GM12878 (cell line): ENCODE measurements at regions not wholly inside any gene's neighbourhood (a gene's known extent, or its start where the extent isn't known, plus 50 kb on each side); places are given as distances from the start of the nearest gene placed in this dataset.

Source experiments
- ATAC-seq: fragments of 200-7000 bp; cut with Tn5 transposase; 3 replicates; pipeline ENCODE4 v1.9.1; 2020; ENCODE audit warnings: mild to moderate bottlenecking, moderate library complexity
- BruUV-seq: library from RNA; stranded (reverse); fragments of 400-500 nt; replicated peaks from 2 replicates; lab custom pipeline; 2021; lab: Mats Ljungman, UMichigan
- CTCF ChIA-PET: fragments of 300-600 bp; sonication (Branson Sonifier 250); formaldehyde crosslinking; extraction: SDS; loops from one replicate; lab custom pipeline; 2021; ENCODE audit warnings: inconsistent platforms; lab: Yijun Ruan, JAX
- POLR2A ChIA-PET: fragments of 350-600 bp; formaldehyde crosslinking; extraction: SDS; loops from one replicate; lab custom pipeline; 2021; ENCODE audit warnings: inconsistent platforms; lab: Charles Lee
- RAD21 ChIA-PET: fragments of 300-600 bp; sonication (Branson Sonifier 250); formaldehyde crosslinking; loops from one replicate; lab custom pipeline; 2023; ENCODE audit warnings: antibody characterized with exemption; ENCODE audit not compliant: unreplicated experiment; lab: Charles Lee
- SMC1A ChIA-PET: fragments of 300-600 bp; sonication (Branson Sonifier 250); formaldehyde crosslinking; loops from one replicate; lab custom pipeline; 2023; ENCODE audit not compliant: unreplicated experiment, uncharacterized antibody; lab: Charles Lee
- DNase-seq: peaks from one replicate; pipeline ENCODE4 v3.0.0-alpha.2; 2011; ENCODE audit warnings: low read depth, low spot score
- FAIRE-seq: peaks from 3 replicates; lab custom pipeline; 2011; peaks lifted over from hg19 to GRCh38; lab: Jason Lieb, UNC
- H2AFZ ChIP-seq: 2 replicates; pipeline ENCODE4 v1.6.0; 2011; ENCODE audit warnings: low read depth, low read length, control low read depth; ENCODE audit not compliant: control insufficient read depth
- H3K27ac ChIP-seq: 2 replicates; pipeline ENCODE4 v1.5.1; 2011; ENCODE audit warnings: control low read depth; ENCODE audit not compliant: control insufficient read depth, insufficient read depth
- H3K27me3 ChIP-seq, 2 experiments: replicated peaks in 1 of 2; 2 replicates each; pipeline versions ENCODE4 v1.6.0 to v1.6.1; 2011; ENCODE audit warnings: low read length in 1 of 2; ENCODE audit not compliant: control insufficient read depth in 2 of 2, insufficient read depth in 2 of 2
- H3K36me3 ChIP-seq, 2 experiments: 2 replicates each; pipeline ENCODE4 v1.5.1; 2011; ENCODE audit warnings: low read length in 1 of 2; ENCODE audit not compliant: control insufficient read depth in 2 of 2, insufficient read depth in 2 of 2
- H3K4me1 ChIP-seq: 2 replicates; pipeline ENCODE4 v1.6.1; 2011; ENCODE audit warnings: mild to moderate bottlenecking, low read length, moderate library complexity, mixed read lengths; ENCODE audit not compliant: control insufficient read depth, insufficient read depth
- H3K4me2 ChIP-seq: 2 replicates; pipeline ENCODE4 v1.6.0; 2011; ENCODE audit warnings: control low read depth; ENCODE audit not compliant: control insufficient read depth, insufficient read depth
- H3K4me3 ChIP-seq: fragments of 200-600 bp; sonication (generic); 2 replicates; pipeline ENCODE4 v1.5.1; 2016
- H3K79me2 ChIP-seq: 2 replicates; pipeline ENCODE4 v1.6.0; 2011; ENCODE audit warnings: low read length; ENCODE audit not compliant: control insufficient read depth, insufficient read depth
- H3K9ac ChIP-seq: 2 replicates; pipeline ENCODE4 v1.8.0; 2011; ENCODE audit warnings: low read length, control low read depth, mixed read lengths; ENCODE audit not compliant: control insufficient read depth, insufficient read depth
- H3K9me3 ChIP-seq: replicated peaks from 3 replicates; pipeline ENCODE4 v1.5.1; 2011; ENCODE audit warnings: mild to moderate bottlenecking, low read length; ENCODE audit not compliant: control insufficient read depth, insufficient read depth
- H4K20me1 ChIP-seq: 2 replicates; pipeline ENCODE4 v1.6.0; 2011; ENCODE audit not compliant: control insufficient read depth, insufficient read depth
- CREB1 ChIP-seq: IDR thresholded peaks from 2 replicates; pipeline ENCODE4 v1.6.1; 2012; ENCODE audit warnings: low read depth, mild to moderate bottlenecking, inconsistent platforms
- FOS ChIP-seq: IDR thresholded peaks from 3 replicates; pipeline ENCODE4 v1.6.1; 2011; ENCODE audit warnings: borderline replicate concordance; ENCODE audit not compliant: insufficient read length; ENCODE audit errors: extremely low read depth
- HSF1 ChIP-seq: fragments of 150-350 bp; IDR thresholded peaks from 2 replicates; pipeline ENCODE4 v1.6.1; 2014; ENCODE audit warnings: mild to moderate bottlenecking, low read depth, low read length
- SREBF1 ChIP-seq: IDR thresholded peaks from 2 replicates; pipeline ENCODE4 v1.6.1; 2012; ENCODE audit warnings: mild to moderate bottlenecking, low read length
- WGBS: methylation state at CpG from one replicate; pipeline ENCODE4 v1.1.6; 2016; ENCODE audit warnings: low lambda C conversion rate; ENCODE audit not compliant: insufficient replicate concordance, insufficient coverage; ENCODE audit errors: missing lambda C conversion rate; 5-methylcytosine and 5-hydroxymethylcytosine counted together
- in situ Hi-C: fragments of 300-500 bp; cut with MboI; formaldehyde crosslinking; loops from 9 replicates; pipeline ENCODE4 v1.14.3; 2018; ENCODE audit warnings: mixed read lengths
- intact Hi-C: fragments of 100-400 bp; cut with micrococcal nuclease; formaldehyde crosslinking; loops from one replicate; pipeline ENCODE4 v1.14.2; 2022; ENCODE audit not compliant: unreplicated experiment

DNA sequence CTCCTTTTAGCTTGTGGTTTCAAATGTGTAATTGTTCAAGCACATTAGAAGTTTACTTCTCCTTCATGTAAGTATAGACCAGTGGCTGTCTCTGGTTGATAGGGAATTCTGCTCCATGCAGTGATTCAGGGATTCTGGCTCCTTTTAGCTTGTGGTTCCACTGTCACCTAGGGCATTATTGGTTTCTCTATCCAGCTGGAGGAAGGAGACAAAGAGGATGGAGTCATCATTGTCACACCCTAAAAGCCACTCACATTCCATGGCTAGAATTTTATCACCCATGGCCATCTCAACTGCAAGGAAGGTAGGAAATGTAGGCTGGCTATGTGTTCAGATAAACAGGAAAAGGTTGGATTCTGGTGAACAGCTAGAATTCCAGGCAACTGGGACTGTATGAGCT lies 131.2 kb downstream of the URB2 start (continued):
- no peak for TF ChIP-seq HSF1
- no peak for TF ChIP-seq SREBF1
- TF ChIP-seq FOS, result no peak

DNA sequence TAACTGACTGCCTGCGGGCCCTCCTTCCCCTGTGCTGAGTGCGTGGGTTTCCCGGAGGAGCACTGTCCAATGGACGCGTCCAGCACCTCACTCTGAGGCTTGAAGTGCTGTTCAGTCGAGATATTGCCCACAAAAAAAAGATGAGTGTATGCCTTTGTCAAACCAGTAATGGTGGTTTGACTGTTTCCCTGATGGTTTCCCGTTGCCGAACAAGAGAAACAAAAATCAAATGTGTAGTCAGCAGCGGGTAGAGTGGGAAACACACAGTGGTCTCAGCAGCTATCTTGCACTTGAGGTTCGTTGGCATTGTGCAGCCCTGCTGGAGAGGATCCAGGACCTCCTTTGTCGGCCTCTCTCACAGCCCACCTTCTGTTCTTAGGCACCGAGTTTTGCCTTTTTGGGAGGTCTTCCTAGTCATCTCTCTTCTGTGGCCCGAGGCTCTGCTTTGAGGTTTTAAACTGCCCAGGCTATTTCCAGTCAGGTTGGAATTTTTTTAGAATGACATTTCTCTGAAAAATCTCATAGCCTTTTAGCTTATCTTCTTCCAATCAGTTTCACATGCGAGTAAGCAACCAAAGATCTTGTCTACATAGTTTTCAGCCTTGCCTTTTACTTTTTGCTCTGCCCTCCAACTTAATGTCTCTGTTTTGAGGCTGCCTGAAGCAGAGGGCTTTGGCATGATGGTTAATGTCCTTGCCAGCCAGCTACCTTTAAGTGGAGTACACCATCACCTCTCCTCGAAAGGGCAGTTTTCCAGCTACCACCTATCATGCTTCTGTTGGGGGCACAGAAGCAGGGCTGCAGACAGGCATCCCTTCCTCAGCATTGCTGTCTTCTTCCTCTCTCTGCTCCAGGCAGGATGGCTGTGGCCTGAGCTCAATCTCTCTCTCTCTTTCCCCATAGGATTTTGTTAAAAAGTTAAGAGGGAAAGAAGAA lies 132.3 kb downstream of the URB2 start:
- H3K27ac ChIP-seq, result no peak overlapping the region
- H3K27me3 ChIP-seq, result no peaks in the 10 kb centered on the region; a peak in 1 of 4 replicates
- H3K9ac ChIP-seq, result no peak overlapping the region
- ChIA-PET CTCF (no interaction called here), POLR2A (no interaction called here)
- TF ChIP-seq CREB1, result no peak
- TF ChIP-seq, all 136 proteins: peak for 0
- H3K36me3 ChIP-seq, result no peaks in the 10 kb centered on the region
- 48% methylated on average over 15 of the region's 15 CpGs for whole genome bisulfite sequencing
- no peaks in the 10 kb centered on the region for H4K20me1 ChIP-seq
- FAIRE-seq, result no peak
- no TSS peak for BruUV-seq
- SMC1A ChIA-PET, result interaction anchor here (0.5 kb wide), 1 partner anchor 1243 kb away, joined by 3 read pairs; no protein-coding TSS in a partner anchor
- no peak overlapping the region for H3K4me3 ChIP-seq
- in situ Hi-C loops (no loop called here), intact Hi-C loops (no loop called here)
- no peak for DNase-seq
- no peak for ATAC-seq
- H3K79me2 ChIP-seq, result no peaks in the 10 kb centered on the region
- no peaks in the 10 kb centered on the region for H3K4me1 ChIP-seq
- no peaks in the 10 kb centered on the region for H3K9me3 ChIP-seq
- no peak overlapping the region for H2AFZ ChIP-seq
- H3K4me2 ChIP-seq, result no peak overlapping the region
- RAD21 ChIA-PET, result no interaction called here
